Hepatic stellate cell (primary cell): ENCODE measurements at regions not wholly inside any gene's neighbourhood (a gene's known extent, or its start where the extent isn't known, plus 50 kb on each side); places are given as distances from the start of the nearest gene placed in this dataset.
"Not testable (repeated sequence)": the region's sequence is repeated elsewhere in the genome, so short reads cannot be mapped to it uniquely, and the experiment has no call there.

Experiments
- DNase-seq: peaks from one replicate; pipeline ENCODE4 v3.0.0; 2011; ENCODE audit warnings: low spot score

GRCh38 chr3:157920822-157921700 lies 185.2 kb downstream of the SHOX2 start:
- no peak for DNase-seq

GRCh38 chr3:157919319-157919887 lies 186.8 kb downstream of the SHOX2 start:
- DNase-seq = no peak

- no peak for DNase-seq
These were observed 187.8 kb downstream of the SHOX2 start for GRCh38 chr3:157918402-157918801.

- DNase-seq = no peak
These were observed 189.5 kb downstream of the SHOX2 start for GRCh38 chr3:157916672-157917071.

GRCh38 chr3:157914882-157915281 lies 191.3 kb downstream of the SHOX2 start:
- DNase-seq = no peak

- DNase-seq = no peak
These were observed 192.5 kb downstream of the SHOX2 start for GRCh38 chr3:157913741-157914150.

- no peak for DNase-seq
These were observed 193.4 kb downstream of the SHOX2 start for GRCh38 chr3:157912514-157913451.

- DNase-seq = no peak
These were observed 199.6 kb downstream of the SHOX2 start for GRCh38 chr3:157906627-157907026.

GRCh38 chr3:157905885-157906284 lies 200.3 kb downstream of the SHOX2 start:
- no peak for DNase-seq

- DNase-seq = not testable (repeated sequence)
These were observed 203.5 kb downstream of the SHOX2 start for GRCh38 chr3:157902680-157903079.

- no peak for DNase-seq
These were observed 218.2 kb downstream of the SHOX2 start for GRCh38 chr3:157888040-157888439.

GRCh38 chr3:157876556-157876955 lies 229.7 kb downstream of the SHOX2 start:
- DNase-seq = no peak

- no peak for DNase-seq
These were observed 233.3 kb downstream of the SHOX2 start for GRCh38 chr3:157872902-157873301.

GRCh38 chr3:157871838-157872460 lies 234.3 kb downstream of the SHOX2 start:
- DNase-seq = no peak

- DNase-seq = no peak
These were observed 235.0 kb downstream of the SHOX2 start for GRCh38 chr3:157871248-157871647.

- no peak for DNase-seq
These were observed 237.3 kb downstream of the SHOX2 start for GRCh38 chr3:157868946-157869345.

- DNase-seq = peak; percentile 2
These were observed 238.0 kb downstream of the SHOX2 start for GRCh38 chr3:157868196-157868595.

GRCh38 chr3:157865352-157866000 lies 240.7 kb downstream of the SHOX2 start:
- DNase-seq = peak; percentile 2

- no peak for DNase-seq
These were observed 245.0 kb downstream of the SHOX2 start for GRCh38 chr3:157861076-157861765.

GRCh38 chr3:157859541-157859940 lies 246.7 kb downstream of the SHOX2 start:
- DNase-seq = no peak

GRCh38 chr3:157858821-157859220 lies 247.4 kb downstream of the SHOX2 start:
- DNase-seq = no peak
